ENCODE measurements at regions not wholly inside any gene's neighbourhood (a gene's known extent, or its start where the extent isn't known, plus 50 kb on each side); places are given as distances from the start of the nearest gene placed in this dataset.

- Histone ChIP-seq H3K36me3 (ENCODE audit: control insufficient read depth in 1 of 2, insufficient read depth in 2 of 2, low read length in 2 of 2) (no peaks in the 10 kb centered on the region), H3K4me3 (ENCODE audit: low read depth in 1 of 2, low read length in 2 of 2) (no peak overlapping the region), H3K9me3 (ENCODE audit: control insufficient read depth in 1 of 2, low read length in 2 of 2) (peaks cover 0 to 5% of the 10 kb centered on the region in 2 donors), H3K27me3 (ENCODE audit: control insufficient read depth in 1 of 2, insufficient read depth in 2 of 2, low read length in 2 of 2) (no peaks in the 10 kb centered on the region), H3K9ac (ENCODE audit: low read depth in 1 of 2, low read length in 2 of 2) (no peak overlapping the region), H3K27ac (ENCODE audit: low read depth, low read length) (no peak overlapping the region), H3K4me1 (ENCODE audit: control insufficient read depth in 1 of 2, insufficient read depth in 2 of 2, low read length in 2 of 2) (no peaks in the 10 kb centered on the region)
Measured at GRCh38 chr10:53749439-53749838, 976.9 kb upstream of the MBL2 start.

- Histone ChIP-seq H3K27me3 (ENCODE audit: control insufficient read depth in 1 of 2, insufficient read depth in 2 of 2, low read length in 2 of 2) (no peaks in the 10 kb centered on the region), H3K4me1 (ENCODE audit: control insufficient read depth in 1 of 2, insufficient read depth in 2 of 2, low read length in 2 of 2) (no peaks in the 10 kb centered on the region), H3K9me3 (ENCODE audit: control insufficient read depth in 1 of 2, low read length in 2 of 2) (peaks cover 0 to 5% of the 10 kb centered on the region in 2 donors), H3K27ac (ENCODE audit: low read depth, low read length) (no peak overlapping the region), H3K9ac (ENCODE audit: low read depth in 1 of 2, low read length in 2 of 2) (no peak overlapping the region), H3K36me3 (ENCODE audit: control insufficient read depth in 1 of 2, insufficient read depth in 2 of 2, low read length in 2 of 2) (no peaks in the 10 kb centered on the region), H3K4me3 (ENCODE audit: low read depth in 1 of 2, low read length in 2 of 2) (no peak overlapping the region)
Measured at GRCh38 chr10:53748319-53748718, 975.7 kb upstream of the MBL2 start.

GRCh38 chr10:53744746-53745145, 972.2 kb upstream of the MBL2 start:
- Histone ChIP-seq H3K27me3 (ENCODE audit: control insufficient read depth in 1 of 2, insufficient read depth in 2 of 2, low read length in 2 of 2) (no peaks in the 10 kb centered on the region), H3K9ac (ENCODE audit: low read depth in 1 of 2, low read length in 2 of 2) (no peak overlapping the region), H3K9me3 (ENCODE audit: control insufficient read depth in 1 of 2, low read length in 2 of 2) (peaks cover 0 to 5% of the 10 kb centered on the region in 2 donors), H3K4me3 (ENCODE audit: low read depth in 1 of 2, low read length in 2 of 2) (no peak overlapping the region), H3K27ac (ENCODE audit: low read depth, low read length) (no peak overlapping the region), H3K36me3 (ENCODE audit: control insufficient read depth in 1 of 2, insufficient read depth in 2 of 2, low read length in 2 of 2) (no peaks in the 10 kb centered on the region), H3K4me1 (ENCODE audit: control insufficient read depth in 1 of 2, insufficient read depth in 2 of 2, low read length in 2 of 2) (no peaks in the 10 kb centered on the region)

GRCh38 chr10:53744176-53744575, 971.6 kb upstream of the MBL2 start:
- no peaks in the 10 kb centered on the region for H3K9me3 ChIP-seq (ENCODE audit: control insufficient read depth in 1 of 2, low read length in 2 of 2)
- H3K27me3 ChIP-seq (ENCODE audit: control insufficient read depth in 1 of 2, insufficient read depth in 2 of 2, low read length in 2 of 2), result no peaks in the 10 kb centered on the region
- no peaks in the 10 kb centered on the region for H3K4me1 ChIP-seq (ENCODE audit: control insufficient read depth in 1 of 2, insufficient read depth in 2 of 2, low read length in 2 of 2)
- no peak overlapping the region for H3K9ac ChIP-seq (ENCODE audit: low read depth in 1 of 2, low read length in 2 of 2)
- no peak overlapping the region for H3K27ac ChIP-seq (ENCODE audit: low read depth, low read length)
- H3K4me3 ChIP-seq (ENCODE audit: low read depth in 1 of 2, low read length in 2 of 2), result no peak overlapping the region
- no peaks in the 10 kb centered on the region for H3K36me3 ChIP-seq (ENCODE audit: control insufficient read depth in 1 of 2, insufficient read depth in 2 of 2, low read length in 2 of 2)

- no peak overlapping the region for H3K27ac ChIP-seq (ENCODE audit: low read depth, low read length)
- no peaks in the 10 kb centered on the region for H3K36me3 ChIP-seq (ENCODE audit: control insufficient read depth in 1 of 2, insufficient read depth in 2 of 2, low read length in 2 of 2)
- no peaks in the 10 kb centered on the region for H3K9me3 ChIP-seq (ENCODE audit: control insufficient read depth in 1 of 2, low read length in 2 of 2)
- no peaks in the 10 kb centered on the region for H3K4me1 ChIP-seq (ENCODE audit: control insufficient read depth in 1 of 2, insufficient read depth in 2 of 2, low read length in 2 of 2)
- no peak overlapping the region for H3K4me3 ChIP-seq (ENCODE audit: low read depth in 1 of 2, low read length in 2 of 2)
- H3K9ac ChIP-seq (ENCODE audit: low read depth in 1 of 2, low read length in 2 of 2), result no peak overlapping the region
- no peaks in the 10 kb centered on the region for H3K27me3 ChIP-seq (ENCODE audit: control insufficient read depth in 1 of 2, insufficient read depth in 2 of 2, low read length in 2 of 2)
Measured at GRCh38 chr10:53737132-53737531, 964.5 kb upstream of the MBL2 start.

- Histone ChIP-seq H3K9ac (ENCODE audit: low read depth in 1 of 2, low read length in 2 of 2) (no peak overlapping the region), H3K4me1 (ENCODE audit: control insufficient read depth in 1 of 2, insufficient read depth in 2 of 2, low read length in 2 of 2) (no peaks in the 10 kb centered on the region), H3K27ac (ENCODE audit: low read depth, low read length) (no peak overlapping the region), H3K9me3 (ENCODE audit: control insufficient read depth in 1 of 2, low read length in 2 of 2) (no peaks in the 10 kb centered on the region), H3K36me3 (ENCODE audit: control insufficient read depth in 1 of 2, insufficient read depth in 2 of 2, low read length in 2 of 2) (no peaks in the 10 kb centered on the region), H3K27me3 (ENCODE audit: control insufficient read depth in 1 of 2, insufficient read depth in 2 of 2, low read length in 2 of 2) (no peaks in the 10 kb centered on the region), H3K4me3 (ENCODE audit: low read depth in 1 of 2, low read length in 2 of 2) (no peak overlapping the region)
Measured at GRCh38 chr10:53726921-53727320, 954.3 kb upstream of the MBL2 start.

GRCh38 chr10:53724581-53724980, 952.0 kb upstream of the MBL2 start:
- Histone ChIP-seq H3K9ac (ENCODE audit: low read depth in 1 of 2, low read length in 2 of 2) (no peak overlapping the region), H3K27ac (ENCODE audit: low read depth, low read length) (no peak overlapping the region), H3K27me3 (ENCODE audit: control insufficient read depth in 1 of 2, insufficient read depth in 2 of 2, low read length in 2 of 2) (no peaks in the 10 kb centered on the region), H3K36me3 (ENCODE audit: control insufficient read depth in 1 of 2, insufficient read depth in 2 of 2, low read length in 2 of 2) (no peaks in the 10 kb centered on the region), H3K4me1 (ENCODE audit: control insufficient read depth in 1 of 2, insufficient read depth in 2 of 2, low read length in 2 of 2) (no peaks in the 10 kb centered on the region), H3K9me3 (ENCODE audit: control insufficient read depth in 1 of 2, low read length in 2 of 2) (no peaks in the 10 kb centered on the region), H3K4me3 (ENCODE audit: low read depth in 1 of 2, low read length in 2 of 2) (no peak overlapping the region)

GRCh38 chr10:53719658-53720057, 947.1 kb upstream of the MBL2 start:
- Histone ChIP-seq H3K9ac (ENCODE audit: low read depth in 1 of 2, low read length in 2 of 2) (no peak overlapping the region), H3K4me3 (ENCODE audit: low read depth in 1 of 2, low read length in 2 of 2) (no peak overlapping the region), H3K36me3 (ENCODE audit: control insufficient read depth in 1 of 2, insufficient read depth in 2 of 2, low read length in 2 of 2) (no peaks in the 10 kb centered on the region), H3K27me3 (ENCODE audit: control insufficient read depth in 1 of 2, insufficient read depth in 2 of 2, low read length in 2 of 2) (no peaks in the 10 kb centered on the region), H3K27ac (ENCODE audit: low read depth, low read length) (no peak overlapping the region), H3K4me1 (ENCODE audit: control insufficient read depth in 1 of 2, insufficient read depth in 2 of 2, low read length in 2 of 2) (no peaks in the 10 kb centered on the region), H3K9me3 (ENCODE audit: control insufficient read depth in 1 of 2, low read length in 2 of 2) (no peaks in the 10 kb centered on the region)

- Histone ChIP-seq H3K27ac (ENCODE audit: low read depth, low read length) (no peak overlapping the region), H3K4me1 (ENCODE audit: control insufficient read depth in 1 of 2, insufficient read depth in 2 of 2, low read length in 2 of 2) (no peaks in the 10 kb centered on the region), H3K9ac (ENCODE audit: low read depth in 1 of 2, low read length in 2 of 2) (no peak overlapping the region), H3K36me3 (ENCODE audit: control insufficient read depth in 1 of 2, insufficient read depth in 2 of 2, low read length in 2 of 2) (no peaks in the 10 kb centered on the region), H3K27me3 (ENCODE audit: control insufficient read depth in 1 of 2, insufficient read depth in 2 of 2, low read length in 2 of 2) (no peaks in the 10 kb centered on the region), H3K4me3 (ENCODE audit: low read depth in 1 of 2, low read length in 2 of 2) (no peak overlapping the region), H3K9me3 (ENCODE audit: control insufficient read depth in 1 of 2, low read length in 2 of 2) (no peaks in the 10 kb centered on the region)
Measured at GRCh38 chr10:53716156-53716555, 943.6 kb upstream of the MBL2 start.

- Histone ChIP-seq H3K9me3 (ENCODE audit: control insufficient read depth in 1 of 2, low read length in 2 of 2) (peaks cover 0 to 3% of the 10 kb centered on the region in 2 donors), H3K9ac (ENCODE audit: low read depth in 1 of 2, low read length in 2 of 2) (no peak overlapping the region), H3K36me3 (ENCODE audit: control insufficient read depth in 1 of 2, insufficient read depth in 2 of 2, low read length in 2 of 2) (no peaks in the 10 kb centered on the region), H3K4me1 (ENCODE audit: control insufficient read depth in 1 of 2, insufficient read depth in 2 of 2, low read length in 2 of 2) (no peaks in the 10 kb centered on the region), H3K4me3 (ENCODE audit: low read depth in 1 of 2, low read length in 2 of 2) (no peak overlapping the region), H3K27me3 (ENCODE audit: control insufficient read depth in 1 of 2, insufficient read depth in 2 of 2, low read length in 2 of 2) (no peaks in the 10 kb centered on the region), H3K27ac (ENCODE audit: low read depth, low read length) (no peak overlapping the region)
Measured at GRCh38 chr10:53713431-53713830, 940.8 kb upstream of the MBL2 start.

GRCh38 chr10:53702489-53702888, 929.9 kb upstream of the MBL2 start:
- no peak overlapping the region for H3K4me3 ChIP-seq (ENCODE audit: low read depth in 1 of 2, low read length in 2 of 2)
- no peak overlapping the region for H3K9ac ChIP-seq (ENCODE audit: low read depth in 1 of 2, low read length in 2 of 2)
- H3K4me1 ChIP-seq (ENCODE audit: control insufficient read depth in 1 of 2, insufficient read depth in 2 of 2, low read length in 2 of 2), result no peaks in the 10 kb centered on the region
- no peak overlapping the region for H3K27ac ChIP-seq (ENCODE audit: low read depth, low read length)
- H3K36me3 ChIP-seq (ENCODE audit: control insufficient read depth in 1 of 2, insufficient read depth in 2 of 2, low read length in 2 of 2), result no peaks in the 10 kb centered on the region
- no peaks in the 10 kb centered on the region for H3K9me3 ChIP-seq (ENCODE audit: control insufficient read depth in 1 of 2, low read length in 2 of 2)
- H3K27me3 ChIP-seq (ENCODE audit: control insufficient read depth in 1 of 2, insufficient read depth in 2 of 2, low read length in 2 of 2), result no peaks in the 10 kb centered on the region

Data from duodenal mucosa (tissue), 2 donors.